HG02759 (cell line): ENCODE measurements at regions not wholly inside any gene's neighbourhood (a gene's known extent, or its start where the extent isn't known, plus 50 kb on each side); places are given as distances from the start of the nearest gene placed in this dataset.

Experiments
- ATAC-seq: cut with Tn5 transposase; IDR thresholded peaks from one replicate; pipeline ENCODE4 v1.9.1; 2021; ENCODE audit warnings: mild to moderate bottlenecking, moderate library complexity; ENCODE audit not compliant: unreplicated experiment

GRCh38 chr2:226409134-226409533 is 390.5 kb downstream of the IRS1 start:
- no peak for ATAC-seq

- no peak for ATAC-seq
These were observed 391.5 kb downstream of the IRS1 start for GRCh38 chr2:226408141-226408540.

GRCh38 chr2:226407135-226407534 is 392.5 kb downstream of the IRS1 start:
- no peak for ATAC-seq

- no peak for ATAC-seq
These were observed 394.2 kb downstream of the IRS1 start for GRCh38 chr2:226405465-226405864.

- no peak for ATAC-seq
These were observed 396.3 kb downstream of the IRS1 start for GRCh38 chr2:226403369-226403768.

- no peak for ATAC-seq
These were observed 400.6 kb downstream of the IRS1 start for GRCh38 chr2:226399006-226399405.

GRCh38 chr2:226398580-226398979 is 401.0 kb downstream of the IRS1 start:
- no peak for ATAC-seq

- no peak for ATAC-seq
These were observed 403.1 kb downstream of the IRS1 start for GRCh38 chr2:226396541-226396940.

- ATAC-seq, result no peak
These were observed 412.1 kb downstream of the IRS1 start for GRCh38 chr2:226387499-226387942.

- no peak for ATAC-seq
These were observed 416.2 kb downstream of the IRS1 start for GRCh38 chr2:226383461-226383860.

- ATAC-seq, result no peak
These were observed 418.9 kb downstream of the IRS1 start for GRCh38 chr2:226380679-226381078.

- ATAC-seq, result no peak
These were observed 420.6 kb downstream of the IRS1 start for GRCh38 chr2:226378753-226379705.

- no peak for ATAC-seq
These were observed 423.0 kb downstream of the IRS1 start for GRCh38 chr2:226376516-226377180.

GRCh38 chr2:226366920-226367319 is 432.7 kb downstream of the IRS1 start:
- no peak for ATAC-seq

GRCh38 chr2:226364217-226364616 is 435.4 kb downstream of the IRS1 start:
- no peak for ATAC-seq

- no peak for ATAC-seq
These were observed 436.6 kb downstream of the IRS1 start for GRCh38 chr2:226362980-226363379.

- no peak for ATAC-seq
These were observed 439.0 kb downstream of the IRS1 start for GRCh38 chr2:226360658-226361057.

- no peak for ATAC-seq
These were observed 440.9 kb downstream of the IRS1 start for GRCh38 chr2:226358688-226359087.

- no peak for ATAC-seq
These were observed 441.8 kb downstream of the IRS1 start for GRCh38 chr2:226357816-226358215.

- no peak for ATAC-seq
These were observed 444.0 kb downstream of the IRS1 start for GRCh38 chr2:226355600-226355999.

GRCh38 chr2:226354434-226354833 is 445.2 kb downstream of the IRS1 start:
- ATAC-seq, result no peak

GRCh38 chr2:226352941-226353560 is 446.6 kb downstream of the IRS1 start:
- ATAC-seq, result no peak
